B cell (primary cell): ENCODE measurements at regions not wholly inside any gene's neighbourhood (a gene's known extent, or its start where the extent isn't known, plus 50 kb on each side); places are given as distances from the start of the nearest gene placed in this dataset.

Experiments
- ATAC-seq: fragments of 200-7000 bp; cut with Tn5 transposase; one replicate; pipeline ENCODE4 v1.10.0; 2021; ENCODE audit warnings: low read depth, mild to moderate bottlenecking, moderate number of reproducible peaks, moderate library complexity
- CTCF ChIA-PET: fragments of 350-600 bp; sonication (Branson Sonifier 250); formaldehyde crosslinking; loops from one replicate; lab custom pipeline; 2021; ENCODE audit warnings: antibody characterized with exemption, inconsistent platforms; lab: Charles Lee
- POLR2A ChIA-PET: fragments of 350-600 bp; sonication (Branson Sonifier 250); formaldehyde crosslinking; loops from one replicate; lab custom pipeline; 2021; ENCODE audit warnings: antibody characterized with exemption; lab: Charles Lee
- DNase-seq: peaks from one replicate; pipeline ENCODE4 v3.0.0; 2013
- H2AFZ ChIP-seq: 2 replicates; pipeline ENCODE4 v1.6.1; 2012; ENCODE audit warnings: mild to moderate bottlenecking, low read depth, low read length; ENCODE audit not compliant: insufficient read depth, poor library complexity, severe bottlenecking
- H3K27ac ChIP-seq, 2 donors: 1 replicate in 1 of 2; 2 replicates in 1 of 2; pipeline ENCODE4 v1.5.1; 2012 to 2013; ENCODE audit warnings: low read length in 2 of 2, mild to moderate bottlenecking in 2 of 2, moderate library complexity in 1 of 2
- H3K27me3 ChIP-seq, 4 experiments: fragments of 200-600 bp in 1 of 4; sonication (generic) in 1 of 4; replicated peaks in 1 of 4; 1 replicate in 2 of 4; 2 replicates in 2 of 4; pipeline versions ENCODE4 v1.6.1 to v1.7.0; 2013 to 2016; ENCODE audit warnings: low read length in 3 of 4, mild to moderate bottlenecking in 2 of 4, mixed read lengths in 1 of 4, moderate library complexity in 1 of 4; ENCODE audit not compliant: insufficient read depth in 4 of 4, control insufficient read depth in 3 of 4; ENCODE audit errors: control extremely low read depth in 1 of 4
- H3K36me3 ChIP-seq, 2 experiments: replicated peaks in 1 of 2; 1 replicate in 1 of 2; 2 replicates in 1 of 2; pipeline versions ENCODE4 v1.6.1 to v1.7.1; 2013; ENCODE audit warnings: low read length in 1 of 2; ENCODE audit not compliant: insufficient read depth in 2 of 2, control insufficient read depth in 1 of 2; ENCODE audit errors: control extremely low read depth in 1 of 2, extremely low read depth in 1 of 2
- H3K4me1 ChIP-seq, 2 donors: fragments of 200-600 bp in 1 of 2; sonication (generic) in 1 of 2; 1 replicate in 1 of 2; 2 replicates in 1 of 2; pipeline versions ENCODE4 v1.5.1 to v1.6.1; 2013 to 2017; ENCODE audit warnings: low read length in 2 of 2; ENCODE audit not compliant: control insufficient read depth in 2 of 2, insufficient read depth in 2 of 2
- H3K4me2 ChIP-seq: replicated peaks from 2 replicates; pipeline ENCODE3; 2012; ENCODE audit warnings: mild to moderate bottlenecking, low read depth, low read length; ENCODE audit not compliant: poor library complexity, severe bottlenecking
- H3K4me3 ChIP-seq, 5 experiments: fragments of 200-600 bp in 1 of 5; sonication (generic) in 1 of 5; 1 replicate in 3 of 5; 2 replicates in 2 of 5; pipeline versions ENCODE4 v1.5.1 to v1.7.0; 2011 to 2016; ENCODE audit warnings: low read length in 4 of 5, mild to moderate bottlenecking in 4 of 5, low read depth in 2 of 5, control low read depth in 1 of 5, moderate library complexity in 1 of 5; ENCODE audit not compliant: insufficient read depth in 1 of 5; ENCODE audit errors: control extremely low read depth in 1 of 5, extremely low read depth in 1 of 5
- H3K79me2 ChIP-seq: fragments of 200-600 bp; sonication (generic); one replicate; pipeline ENCODE4 v1.6.0; 2016; ENCODE audit warnings: low read length; ENCODE audit not compliant: control insufficient read depth, insufficient read depth
- H3K9ac ChIP-seq: fragments of 200-600 bp; sonication (generic); 2 replicates; pipeline ENCODE4 v1.6.1; 2017; ENCODE audit warnings: mild to moderate bottlenecking, low read length, moderate library complexity
- H3K9me3 ChIP-seq, 3 donors: one replicate each; pipeline versions ENCODE4 v1.6.1 to v1.7.1; 2013; ENCODE audit warnings: low read length in 2 of 3; ENCODE audit not compliant: control insufficient read depth in 2 of 3, insufficient read depth in 1 of 3; ENCODE audit errors: control extremely low read depth in 1 of 3
- H4K20me1 ChIP-seq: 2 replicates; pipeline ENCODE4 v1.6.0; 2012; ENCODE audit warnings: mild to moderate bottlenecking, low read length; ENCODE audit not compliant: insufficient read depth, control insufficient read depth, poor library complexity, severe bottlenecking
- H3K27ac Mint-ChIP-seq: one replicate; pipeline ENCODE4 v1.8.0; 2021; ENCODE audit warnings: mixed read lengths
- H3K27me3 Mint-ChIP-seq: one replicate; pipeline ENCODE4 v1.8.0; 2021; ENCODE audit warnings: mixed read lengths
- H3K4me1 Mint-ChIP-seq: one replicate; pipeline ENCODE4 v1.8.0; 2021; ENCODE audit warnings: mixed read lengths
- H3K4me3 Mint-ChIP-seq: one replicate; pipeline ENCODE4 v1.8.0; 2021; ENCODE audit warnings: mixed read lengths
- H3K9me3 Mint-ChIP-seq: one replicate; pipeline ENCODE4 v1.8.0; 2022; ENCODE audit warnings: mixed read lengths; ENCODE audit not compliant: insufficient read depth
- EZH2 ChIP-seq: IDR thresholded peaks from 2 replicates; pipeline ENCODE4 v1.6.1; 2012; ENCODE audit warnings: borderline replicate concordance, low read depth, mild to moderate bottlenecking, moderate library complexity, low read length; ENCODE audit not compliant: insufficient read depth, poor library complexity, severe bottlenecking
- WGBS: methylation state at CpG from one replicate; pipeline ENCODE4 v1.1.5; 2013; ENCODE audit warnings: missing lambda C conversion rate; ENCODE audit not compliant: insufficient coverage; 5-methylcytosine and 5-hydroxymethylcytosine counted together
- intact Hi-C: fragments of 100-400 bp; cut with micrococcal nuclease; formaldehyde crosslinking; loops from one replicate; pipeline ENCODE4 v1.10.0; 2022
- TF ChIP-seq, protein P1 (sequence below): fragments of 200-600 bp; IDR thresholded peaks from one replicate; pipeline ENCODE4 v1.8.0; 2022; ENCODE audit warnings: antibody characterized with exemption, mild to moderate bottlenecking

DNA sequence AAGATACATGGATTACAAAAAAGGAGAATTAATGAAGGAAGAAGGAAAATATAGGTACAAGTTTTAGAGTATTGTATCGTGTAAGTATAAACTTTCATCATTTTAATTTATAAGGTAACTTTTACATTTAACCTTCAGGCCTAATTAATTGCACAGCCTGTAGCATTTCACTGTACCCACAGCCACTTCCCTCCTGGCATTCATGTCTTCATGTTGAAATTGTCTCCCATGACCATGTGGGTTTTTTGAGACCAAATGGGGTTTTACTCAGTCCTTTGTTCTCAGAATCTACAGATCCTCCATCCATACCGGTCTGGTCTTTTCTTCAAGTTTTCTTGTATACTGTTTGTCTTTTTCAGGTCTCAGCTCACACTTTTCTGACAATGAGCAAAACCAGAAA, 194.3 kb upstream of the CLNK start:
- Histone ChIP-seq H3K36me3 (no peaks in the 10 kb centered on the region), H3K4me1 (peaks cover 5 to 7% of the 10 kb centered on the region in 2 donors), H3K27ac (no peak overlapping the region), H3K4me2 (no peak overlapping the region), H3K79me2 (no peaks in the 10 kb centered on the region), H3K4me3 (no peak overlapping the region), H3K27me3 (no peaks in the 10 kb centered on the region), H3K9me3 (no peaks in the 10 kb centered on the region), H3K9ac (no peak overlapping the region), H2AFZ (no peak overlapping the region), H4K20me1 (no peaks in the 10 kb centered on the region)
- no CpG with 5 or more reads among the region's 2 CpGs for WGBS
- no peaks in the 10 kb centered on the region for H3K9me3 Mint-ChIP-seq
- no peak for ATAC-seq
- ChIA-PET POLR2A (no interaction called here), CTCF (interaction anchor here (0.8 kb wide), 1 partner anchor 15 kb away, joined by 3 read pairs; no protein-coding TSS in a partner anchor)
- TF ChIP-seq, protein P1, sequence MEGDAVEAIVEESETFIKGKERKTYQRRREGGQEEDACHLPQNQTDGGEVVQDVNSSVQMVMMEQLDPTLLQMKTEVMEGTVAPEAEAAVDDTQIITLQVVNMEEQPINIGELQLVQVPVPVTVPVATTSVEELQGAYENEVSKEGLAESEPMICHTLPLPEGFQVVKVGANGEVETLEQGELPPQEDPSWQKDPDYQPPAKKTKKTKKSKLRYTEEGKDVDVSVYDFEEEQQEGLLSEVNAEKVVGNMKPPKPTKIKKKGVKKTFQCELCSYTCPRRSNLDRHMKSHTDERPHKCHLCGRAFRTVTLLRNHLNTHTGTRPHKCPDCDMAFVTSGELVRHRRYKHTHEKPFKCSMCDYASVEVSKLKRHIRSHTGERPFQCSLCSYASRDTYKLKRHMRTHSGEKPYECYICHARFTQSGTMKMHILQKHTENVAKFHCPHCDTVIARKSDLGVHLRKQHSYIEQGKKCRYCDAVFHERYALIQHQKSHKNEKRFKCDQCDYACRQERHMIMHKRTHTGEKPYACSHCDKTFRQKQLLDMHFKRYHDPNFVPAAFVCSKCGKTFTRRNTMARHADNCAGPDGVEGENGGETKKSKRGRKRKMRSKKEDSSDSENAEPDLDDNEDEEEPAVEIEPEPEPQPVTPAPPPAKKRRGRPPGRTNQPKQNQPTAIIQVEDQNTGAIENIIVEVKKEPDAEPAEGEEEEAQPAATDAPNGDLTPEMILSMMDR, result no peak
- no peak for TF ChIP-seq EZH2
- H3K27me3 Mint-ChIP-seq, result no peaks in the 10 kb centered on the region
- no peak for DNase-seq
- H3K4me3 Mint-ChIP-seq, result no peak overlapping the region
- intact Hi-C loops, result no loop called here
- H3K27ac Mint-ChIP-seq, result no peak overlapping the region
- peaks cover 6% of the 10 kb centered on the region for H3K4me1 Mint-ChIP-seq

DNA sequence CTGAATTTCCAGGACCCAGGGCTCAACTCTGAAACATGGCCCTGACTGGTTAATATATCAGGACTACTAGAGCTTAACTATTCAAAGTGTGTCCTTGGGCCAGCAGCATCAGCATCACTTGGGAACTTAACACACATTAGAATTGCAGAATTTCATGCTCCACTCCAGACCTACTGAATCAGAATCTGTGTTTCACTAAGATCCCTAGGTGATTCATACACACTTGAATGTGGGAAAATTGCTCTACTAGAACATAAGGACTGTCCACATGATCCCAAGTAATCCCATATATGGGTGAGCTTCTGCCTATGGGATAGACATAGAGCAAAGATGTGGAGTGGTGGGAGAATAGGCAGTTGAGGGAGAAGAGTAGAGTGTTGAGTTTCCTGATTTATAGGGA, 192.5 kb upstream of the CLNK start:
- H4K20me1 ChIP-seq, result no peaks in the 10 kb centered on the region
- H3K4me1 Mint-ChIP-seq, result peaks cover 19% of the 10 kb centered on the region
- CTCF ChIA-PET, result no interaction called here
- no peaks in the 10 kb centered on the region for H3K79me2 ChIP-seq
- no peak overlapping the region for H3K4me2 ChIP-seq
- no peaks in the 10 kb centered on the region for H3K36me3 ChIP-seq
- H3K27me3 Mint-ChIP-seq, result no peaks in the 10 kb centered on the region
- POLR2A ChIA-PET, result no interaction called here
- no peak for ATAC-seq
- no peak overlapping the region for H3K4me3 Mint-ChIP-seq
- TF ChIP-seq, protein P1, result no peak
- no peak for TF ChIP-seq EZH2
- no peak overlapping the region for H3K27ac ChIP-seq
- H3K9me3 Mint-ChIP-seq, result no peaks in the 10 kb centered on the region
- no peak overlapping the region for H2AFZ ChIP-seq
- no peaks in the 10 kb centered on the region for H3K27me3 ChIP-seq
- intact Hi-C loops, result no loop called here
- H3K4me3 ChIP-seq, result no peak overlapping the region
- no peak overlapping the region for H3K27ac Mint-ChIP-seq
- H3K4me1 ChIP-seq, result peaks cover 15 to 19% of the 10 kb centered on the region in 2 donors
- DNase-seq, result no peak
- no peaks in the 10 kb centered on the region for H3K9me3 ChIP-seq
- no peak overlapping the region for H3K9ac ChIP-seq
